GM23338 (cell line): ENCODE measurements at regions not wholly inside any gene's neighbourhood (a gene's known extent, or its start where the extent isn't known, plus 50 kb on each side); places are given as distances from the start of the nearest gene placed in this dataset.

ENCODE experiments used
- ATAC-seq: fragments of 200-7000 bp; cut with Tn5 transposase; 3 replicates; pipeline ENCODE4 v1.9.1; 2020
- DNase-seq: peaks from one replicate; pipeline ENCODE4 v3.0.0-alpha.2; 2015; ENCODE audit warnings: low spot score
- H2AFZ ChIP-seq: fragments of 200-600 bp; sonication (generic); 2 replicates; pipeline ENCODE4 v1.8.0; 2016; ENCODE audit warnings: antibody characterized with exemption, mild to moderate bottlenecking, moderate library complexity
- H3F3A ChIP-seq: fragments of 200-600 bp; sonication (generic); replicated peaks from 2 replicates; pipeline ENCODE4 v1.8.0; 2017; ENCODE audit warnings: antibody characterized with exemption, mixed run types, low read depth
- H3K27ac ChIP-seq: fragments of 200-600 bp; sonication (generic); 2 replicates; pipeline ENCODE4 v1.6.1; 2016; ENCODE audit warnings: low read depth
- H3K27me3 ChIP-seq: fragments of 200-600 bp; sonication (generic); 2 replicates; pipeline ENCODE4 v1.8.0; 2016; ENCODE audit warnings: mild to moderate bottlenecking, mixed run types, moderate library complexity; ENCODE audit not compliant: insufficient read depth
- H3K36me3 ChIP-seq: fragments of 200-600 bp; sonication (generic); 2 replicates; pipeline ENCODE4 v1.8.0; 2016; ENCODE audit warnings: mild to moderate bottlenecking; ENCODE audit not compliant: insufficient read depth
- H3K4me1 ChIP-seq: fragments of 200-600 bp; sonication (generic); 2 replicates; pipeline ENCODE4 v1.8.0; 2016; ENCODE audit warnings: mild to moderate bottlenecking, moderate library complexity; ENCODE audit not compliant: insufficient read depth
- H3K4me2 ChIP-seq: fragments of 200-600 bp; sonication (generic); 2 replicates; pipeline ENCODE4 v1.7.1; 2017; ENCODE audit warnings: mixed run types
- H3K4me3 ChIP-seq: fragments of 200-600 bp; sonication (generic); 2 replicates; pipeline ENCODE4 v1.6.1; 2016; ENCODE audit warnings: mixed run types
- H3K79me2 ChIP-seq: fragments of 200-600 bp; sonication (generic); replicated peaks from 2 replicates; pipeline ENCODE4 v1.8.0; 2017; ENCODE audit warnings: mild to moderate bottlenecking; ENCODE audit not compliant: insufficient read depth
- H3K9me2 ChIP-seq: fragments of 200-600 bp; sonication (generic); 2 replicates; pipeline ENCODE4 v1.8.0; 2017; ENCODE audit not compliant: insufficient read depth
- H4K20me1 ChIP-seq: fragments of 200-600 bp; sonication (generic); replicated peaks from 2 replicates; pipeline ENCODE4 v1.8.0; 2017; ENCODE audit warnings: mild to moderate bottlenecking; ENCODE audit not compliant: insufficient read depth
- H3K27ac Mint-ChIP-seq: 2 replicates; pipeline ENCODE4 v1.8.0; 2020; ENCODE audit warnings: inconsistent platforms, mild to moderate bottlenecking, moderate library complexity, mixed read lengths
- H3K27me3 Mint-ChIP-seq: 3 replicates; pipeline ENCODE4 v1.8.0; 2022; ENCODE audit warnings: low read depth, mild to moderate bottlenecking, moderate library complexity, mixed read lengths, inconsistent platforms; ENCODE audit not compliant: insufficient read depth, poor library complexity
- H3K36me3 Mint-ChIP-seq: 3 replicates; pipeline ENCODE4 v1.8.0; 2021; ENCODE audit warnings: low read depth, mild to moderate bottlenecking, inconsistent platforms, moderate library complexity, mixed read lengths
- H3K4me1 Mint-ChIP-seq: 3 replicates; pipeline ENCODE4 v1.8.0; 2020; ENCODE audit warnings: mild to moderate bottlenecking, inconsistent platforms, mixed read lengths
- H3K4me3 Mint-ChIP-seq: 3 replicates; pipeline ENCODE4 v1.8.0; 2021; ENCODE audit warnings: moderate library complexity, mild to moderate bottlenecking, inconsistent platforms, mixed read lengths
- H3K9me3 Mint-ChIP-seq: 3 replicates; pipeline ENCODE4 v1.8.0; 2020; ENCODE audit warnings: moderate library complexity, mild to moderate bottlenecking, inconsistent platforms, mixed read lengths
- CREB1 ChIP-seq: fragments of 250-450 bp; sonication (Bioruptor Pico); IDR thresholded peaks from 2 replicates; pipeline ENCODE4 v1.5.0; 2020; ENCODE audit warnings: low read depth, mild to moderate bottlenecking, moderate library complexity
- EZH2 ChIP-seq: fragments of 200-600 bp; sonication (generic); IDR thresholded peaks from one replicate; pipeline ENCODE4 v1.8.0; 2017; ENCODE audit warnings: antibody characterized with exemption, mild to moderate bottlenecking, low read depth; ENCODE audit not compliant: unreplicated experiment
- EZH2phosphoT487 ChIP-seq: fragments of 200-600 bp; sonication (generic); IDR thresholded peaks from one replicate; pipeline ENCODE4 v1.8.1; 2018; ENCODE audit warnings: antibody characterized with exemption; ENCODE audit not compliant: unreplicated experiment
- JUNB ChIP-seq: IDR thresholded peaks from one replicate; pipeline ENCODE4 v1.6.1; 2016; ENCODE audit warnings: antibody characterized with exemption; ENCODE audit not compliant: unreplicated experiment
- NANOG ChIP-seq: IDR thresholded peaks from 2 replicates; pipeline ENCODE4 v1.6.1; 2016; ENCODE audit warnings: antibody characterized with exemption, borderline replicate concordance
- POLR2AphosphoS5 ChIP-seq: IDR thresholded peaks from 2 replicates; pipeline ENCODE4 v1.6.1; 2016; ENCODE audit warnings: antibody characterized with exemption, low read depth
- STAT1 ChIP-seq: IDR thresholded peaks from one replicate; pipeline ENCODE4 v1.6.1; 2016; ENCODE audit warnings: antibody characterized with exemption; ENCODE audit not compliant: unreplicated experiment
- ZNF114 ChIP-seq: fragments of 250-450 bp; sonication (Bioruptor Pico); IDR thresholded peaks from 2 replicates; pipeline ENCODE4 v1.5.0; 2020; ENCODE audit warnings: mild to moderate bottlenecking, moderate library complexity
- ZNF331 ChIP-seq: fragments of 250-450 bp; sonication (Bioruptor Pico); IDR thresholded peaks from 2 replicates; pipeline ENCODE4 v1.5.0; 2020; ENCODE audit warnings: low read depth, mild to moderate bottlenecking, moderate library complexity
- TF ChIP-seq, protein P1 (sequence below), 2 experiments: fragments of 200-600 bp in 1 of 2; sonication (generic) in 1 of 2; conservative IDR thresholded peaks; 2 replicates each; pipeline versions ENCODE4 v1.5.1 to v1.6.1; 2016 to 2017; ENCODE audit warnings: antibody characterized with exemption in 2 of 2, low read depth in 2 of 2, mild to moderate bottlenecking in 2 of 2, moderate library complexity in 1 of 2
- TF ChIP-seq, protein P2 (sequence below): IDR thresholded peaks from one replicate; pipeline ENCODE4 v1.6.1; 2018; ENCODE audit warnings: antibody characterized with exemption; ENCODE audit not compliant: unreplicated experiment
- TF ChIP-seq, protein P3 (sequence below): fragments of 250-450 bp; sonication (Bioruptor Pico); IDR thresholded peaks from 2 replicates; pipeline ENCODE4 v1.5.0; 2020; ENCODE audit warnings: mild to moderate bottlenecking, moderate library complexity

DNA sequence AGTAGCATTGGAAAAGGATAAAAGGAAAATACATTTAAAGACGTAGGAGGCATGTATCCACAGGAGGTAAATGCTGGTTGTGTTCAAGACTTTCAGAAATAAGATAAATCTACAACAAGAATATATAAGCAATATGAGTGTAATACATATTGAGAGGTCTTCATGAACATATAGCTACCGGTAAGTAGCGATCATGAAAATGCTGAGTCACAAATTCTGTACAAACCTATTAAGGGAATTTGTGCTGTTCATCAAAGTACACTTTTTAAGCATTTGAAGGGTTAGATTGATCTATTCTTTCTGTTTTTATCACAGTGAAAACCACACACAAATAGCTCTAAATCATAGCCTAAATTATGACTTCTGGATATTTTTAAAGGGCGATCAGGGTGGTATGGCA, 173.1 kb upstream of the NYAP2 start (continued):
- TF ChIP-seq, protein P1, sequence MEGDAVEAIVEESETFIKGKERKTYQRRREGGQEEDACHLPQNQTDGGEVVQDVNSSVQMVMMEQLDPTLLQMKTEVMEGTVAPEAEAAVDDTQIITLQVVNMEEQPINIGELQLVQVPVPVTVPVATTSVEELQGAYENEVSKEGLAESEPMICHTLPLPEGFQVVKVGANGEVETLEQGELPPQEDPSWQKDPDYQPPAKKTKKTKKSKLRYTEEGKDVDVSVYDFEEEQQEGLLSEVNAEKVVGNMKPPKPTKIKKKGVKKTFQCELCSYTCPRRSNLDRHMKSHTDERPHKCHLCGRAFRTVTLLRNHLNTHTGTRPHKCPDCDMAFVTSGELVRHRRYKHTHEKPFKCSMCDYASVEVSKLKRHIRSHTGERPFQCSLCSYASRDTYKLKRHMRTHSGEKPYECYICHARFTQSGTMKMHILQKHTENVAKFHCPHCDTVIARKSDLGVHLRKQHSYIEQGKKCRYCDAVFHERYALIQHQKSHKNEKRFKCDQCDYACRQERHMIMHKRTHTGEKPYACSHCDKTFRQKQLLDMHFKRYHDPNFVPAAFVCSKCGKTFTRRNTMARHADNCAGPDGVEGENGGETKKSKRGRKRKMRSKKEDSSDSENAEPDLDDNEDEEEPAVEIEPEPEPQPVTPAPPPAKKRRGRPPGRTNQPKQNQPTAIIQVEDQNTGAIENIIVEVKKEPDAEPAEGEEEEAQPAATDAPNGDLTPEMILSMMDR (conservative IDR thresholded peaks at IDR 0.05; ENCODE audit: low read depth in 2 of 2): no peak
- TF ChIP-seq CREB1 (CRISPR knock-in tag): no peak

DNA sequence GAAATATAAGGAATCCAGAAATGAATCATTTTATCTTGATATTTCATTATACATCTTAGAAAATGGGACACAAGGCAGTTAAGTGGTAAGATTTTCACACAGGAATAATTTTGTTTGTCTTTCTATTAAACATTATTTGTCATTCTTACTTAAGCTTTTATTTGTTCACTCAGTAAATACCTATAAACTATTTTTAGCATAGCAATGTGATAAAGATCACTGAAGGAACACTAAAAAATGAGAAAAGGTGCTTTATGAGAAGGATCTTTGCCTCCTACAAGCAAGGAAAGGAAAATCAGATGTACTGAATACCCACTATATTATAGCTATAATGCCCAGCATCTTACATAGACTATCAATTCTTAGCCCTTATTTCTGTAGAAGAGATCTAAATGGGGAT, 176.2 kb upstream of the NYAP2 start:
- H3K79me2 ChIP-seq: no peaks in the 10 kb centered on the region
- Mint-ChIP-seq H3K9me3 (no peaks in the 10 kb centered on the region; the same call in 2 of the 3 replicates), H3K4me3 (no peak overlapping the region), H3K27ac (no peak overlapping the region), H3K36me3 (no peaks in the 10 kb centered on the region), H3K4me1 (peaks cover 2% of the 10 kb centered on the region; the same call in 1 of the 3 replicates), H3K27me3 (no peaks in the 10 kb centered on the region)
- H2AFZ ChIP-seq: no peak overlapping the region
- no peaks in the 10 kb centered on the region for H3K36me3 ChIP-seq
- H4K20me1 ChIP-seq: no peaks in the 10 kb centered on the region
- H3K27me3 ChIP-seq: no peaks in the 10 kb centered on the region
- no peak overlapping the region for H3K4me3 ChIP-seq
- no peaks in the 10 kb centered on the region for H3F3A ChIP-seq
- no peak overlapping the region for H3K4me2 ChIP-seq
- no peaks in the 10 kb centered on the region for H3K9me2 ChIP-seq
- no peak overlapping the region for H3K27ac ChIP-seq
- no peak for DNase-seq
- no peaks in the 10 kb centered on the region for H3K4me1 ChIP-seq
- no peak for ATAC-seq
- TF ChIP-seq, protein P1 (conservative IDR thresholded peaks at IDR 0.05; ENCODE audit: low read depth in 2 of 2): no peak
- no peak for TF ChIP-seq NANOG
- TF ChIP-seq STAT1: no peak
- no peak for TF ChIP-seq EZH2phosphoT487
- no peak for TF ChIP-seq EZH2
- TF ChIP-seq ZNF114 (CRISPR knock-in tag): no peak
- TF ChIP-seq CREB1 (CRISPR knock-in tag): no peak
- TF ChIP-seq, protein P2, sequence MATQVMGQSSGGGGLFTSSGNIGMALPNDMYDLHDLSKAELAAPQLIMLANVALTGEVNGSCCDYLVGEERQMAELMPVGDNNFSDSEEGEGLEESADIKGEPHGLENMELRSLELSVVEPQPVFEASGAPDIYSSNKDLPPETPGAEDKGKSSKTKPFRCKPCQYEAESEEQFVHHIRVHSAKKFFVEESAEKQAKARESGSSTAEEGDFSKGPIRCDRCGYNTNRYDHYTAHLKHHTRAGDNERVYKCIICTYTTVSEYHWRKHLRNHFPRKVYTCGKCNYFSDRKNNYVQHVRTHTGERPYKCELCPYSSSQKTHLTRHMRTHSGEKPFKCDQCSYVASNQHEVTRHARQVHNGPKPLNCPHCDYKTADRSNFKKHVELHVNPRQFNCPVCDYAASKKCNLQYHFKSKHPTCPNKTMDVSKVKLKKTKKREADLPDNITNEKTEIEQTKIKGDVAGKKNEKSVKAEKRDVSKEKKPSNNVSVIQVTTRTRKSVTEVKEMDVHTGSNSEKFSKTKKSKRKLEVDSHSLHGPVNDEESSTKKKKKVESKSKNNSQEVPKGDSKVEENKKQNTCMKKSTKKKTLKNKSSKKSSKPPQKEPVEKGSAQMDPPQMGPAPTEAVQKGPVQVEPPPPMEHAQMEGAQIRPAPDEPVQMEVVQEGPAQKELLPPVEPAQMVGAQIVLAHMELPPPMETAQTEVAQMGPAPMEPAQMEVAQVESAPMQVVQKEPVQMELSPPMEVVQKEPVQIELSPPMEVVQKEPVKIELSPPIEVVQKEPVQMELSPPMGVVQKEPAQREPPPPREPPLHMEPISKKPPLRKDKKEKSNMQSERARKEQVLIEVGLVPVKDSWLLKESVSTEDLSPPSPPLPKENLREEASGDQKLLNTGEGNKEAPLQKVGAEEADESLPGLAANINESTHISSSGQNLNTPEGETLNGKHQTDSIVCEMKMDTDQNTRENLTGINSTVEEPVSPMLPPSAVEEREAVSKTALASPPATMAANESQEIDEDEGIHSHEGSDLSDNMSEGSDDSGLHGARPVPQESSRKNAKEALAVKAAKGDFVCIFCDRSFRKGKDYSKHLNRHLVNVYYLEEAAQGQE: no peak
- TF ChIP-seq POLR2AphosphoS5: no peak
- TF ChIP-seq ZNF331 (CRISPR knock-in tag): no peak
- TF ChIP-seq, protein P3, sequence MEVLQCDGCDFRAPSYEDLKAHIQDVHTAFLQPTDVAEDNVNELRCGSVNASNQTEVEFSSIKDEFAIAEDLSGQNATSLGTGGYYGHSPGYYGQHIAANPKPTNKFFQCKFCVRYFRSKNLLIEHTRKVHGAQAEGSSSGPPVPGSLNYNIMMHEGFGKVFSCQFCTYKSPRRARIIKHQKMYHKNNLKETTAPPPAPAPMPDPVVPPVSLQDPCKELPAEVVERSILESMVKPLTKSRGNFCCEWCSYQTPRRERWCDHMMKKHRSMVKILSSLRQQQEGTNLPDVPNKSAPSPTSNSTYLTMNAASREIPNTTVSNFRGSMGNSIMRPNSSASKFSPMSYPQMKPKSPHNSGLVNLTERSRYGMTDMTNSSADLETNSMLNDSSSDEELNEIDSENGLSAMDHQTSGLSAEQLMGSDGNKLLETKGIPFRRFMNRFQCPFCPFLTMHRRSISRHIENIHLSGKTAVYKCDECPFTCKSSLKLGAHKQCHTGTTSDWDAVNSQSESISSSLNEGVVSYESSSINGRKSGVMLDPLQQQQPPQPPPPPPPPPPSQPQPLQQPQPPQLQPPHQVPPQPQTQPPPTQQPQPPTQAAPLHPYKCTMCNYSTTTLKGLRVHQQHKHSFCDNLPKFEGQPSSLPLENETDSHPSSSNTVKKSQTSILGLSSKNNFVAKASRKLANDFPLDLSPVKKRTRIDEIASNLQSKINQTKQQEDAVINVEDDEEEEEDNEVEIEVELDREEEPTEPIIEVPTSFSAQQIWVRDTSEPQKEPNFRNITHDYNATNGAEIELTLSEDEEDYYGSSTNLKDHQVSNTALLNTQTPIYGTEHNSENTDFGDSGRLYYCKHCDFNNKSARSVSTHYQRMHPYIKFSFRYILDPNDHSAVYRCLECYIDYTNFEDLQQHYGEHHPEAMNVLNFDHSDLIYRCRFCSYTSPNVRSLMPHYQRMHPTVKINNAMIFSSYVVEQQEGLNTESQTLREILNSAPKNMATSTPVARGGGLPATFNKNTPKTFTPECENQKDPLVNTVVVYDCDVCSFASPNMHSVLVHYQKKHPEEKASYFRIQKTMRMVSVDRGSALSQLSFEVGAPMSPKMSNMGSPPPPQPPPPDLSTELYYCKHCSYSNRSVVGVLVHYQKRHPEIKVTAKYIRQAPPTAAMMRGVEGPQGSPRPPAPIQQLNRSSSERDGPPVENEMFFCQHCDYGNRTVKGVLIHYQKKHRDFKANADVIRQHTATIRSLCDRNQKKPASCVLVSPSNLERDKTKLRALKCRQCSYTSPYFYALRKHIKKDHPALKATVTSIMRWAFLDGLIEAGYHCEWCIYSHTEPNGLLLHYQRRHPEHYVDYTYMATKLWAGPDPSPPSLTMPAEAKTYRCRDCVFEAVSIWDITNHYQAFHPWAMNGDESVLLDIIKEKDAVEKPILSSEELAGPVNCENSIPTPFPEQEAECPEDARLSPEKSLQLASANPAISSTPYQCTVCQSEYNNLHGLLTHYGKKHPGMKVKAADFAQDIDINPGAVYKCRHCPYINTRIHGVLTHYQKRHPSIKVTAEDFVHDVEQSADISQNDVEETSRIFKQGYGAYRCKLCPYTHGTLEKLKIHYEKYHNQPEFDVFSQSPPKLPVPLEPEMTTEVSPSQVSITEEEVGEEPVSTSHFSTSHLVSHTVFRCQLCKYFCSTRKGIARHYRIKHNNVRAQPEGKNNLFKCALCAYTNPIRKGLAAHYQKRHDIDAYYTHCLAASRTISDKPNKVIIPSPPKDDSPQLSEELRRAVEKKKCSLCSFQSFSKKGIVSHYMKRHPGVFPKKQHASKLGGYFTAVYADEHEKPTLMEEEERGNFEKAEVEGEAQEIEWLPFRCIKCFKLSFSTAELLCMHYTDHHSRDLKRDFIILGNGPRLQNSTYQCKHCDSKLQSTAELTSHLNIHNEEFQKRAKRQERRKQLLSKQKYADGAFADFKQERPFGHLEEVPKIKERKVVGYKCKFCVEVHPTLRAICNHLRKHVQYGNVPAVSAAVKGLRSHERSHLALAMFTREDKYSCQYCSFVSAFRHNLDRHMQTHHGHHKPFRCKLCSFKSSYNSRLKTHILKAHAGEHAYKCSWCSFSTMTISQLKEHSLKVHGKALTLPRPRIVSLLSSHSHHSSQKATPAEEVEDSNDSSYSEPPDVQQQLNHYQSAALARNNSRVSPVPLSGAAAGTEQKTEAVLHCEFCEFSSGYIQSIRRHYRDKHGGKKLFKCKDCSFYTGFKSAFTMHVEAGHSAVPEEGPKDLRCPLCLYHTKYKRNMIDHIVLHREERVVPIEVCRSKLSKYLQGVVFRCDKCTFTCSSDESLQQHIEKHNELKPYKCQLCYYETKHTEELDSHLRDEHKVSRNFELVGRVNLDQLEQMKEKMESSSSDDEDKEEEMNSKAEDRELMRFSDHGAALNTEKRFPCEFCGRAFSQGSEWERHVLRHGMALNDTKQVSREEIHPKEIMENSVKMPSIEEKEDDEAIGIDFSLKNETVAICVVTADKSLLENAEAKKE: no peak
- no peak for TF ChIP-seq JUNB
